Heart left ventricle (tissue), 13 donors: ENCODE measurements at regions not wholly inside any gene's neighbourhood (a gene's known extent, or its start where the extent isn't known, plus 50 kb on each side); places are given as distances from the start of the nearest gene placed in this dataset.

ENCODE experiments used
- CTCF ChIP-seq, 12 donors: fragments of 200-600 bp; sonication (generic) in 4 of 12; IDR thresholded peaks; one replicate each; pipeline versions ENCODE4 v1.5.0 to v1.8.0; 2018 to 2022; ENCODE audit warnings: antibody characterized with exemption in 12 of 12, mild to moderate bottlenecking in 5 of 12
- POLR2A ChIP-seq, 2 donors: fragments of 450-650 bp; IDR thresholded peaks; one replicate each; pipeline ENCODE4 v1.6.1; 2017; ENCODE audit warnings: antibody characterized with exemption in 2 of 2, mild to moderate bottlenecking in 2 of 2, moderate library complexity in 2 of 2
- donor health status: ischemic (EF 13 %, LVEDD 7.1; RV severe dilation, severe dysfunction).
- donor health status: DM: no; HTN: yes; CAD: no.
- donor health status: DM: no; HTN: no; CAD: no.
- donor health status: ischemic (EF 25% LVEDD 6.9; RV normal size, moderate dysfunction).
- donor health status: ischemic (EF 25% LVEDD 5.7; RV mildly dilated, moderate dysfunction).
- donor health status: ischemic (EF 35%, LVEDD 5.7; RV mildly dilated, moderate dysfunction).
- donor health status: nonischemic (EF 11% LVEDD 7.7; RV severe dilation, severe dysfunction).
- donor health status: DM: yes; HTN: yes; CAD: no.
- donor health status: PGD.
- donor health status: ischemic (EF 29% LVEDD 5.4; RV normal size, mild dysfunction).
- donor health status: nonischemic (EF 23%, LVEDD 6.1; RV moderate dilation, normal function).

GRCh38 chrX:113868177-113868576, 715.7 kb upstream of the HTR2C start:
- TF ChIP-seq CTCF (IDR thresholded peaks at IDR 0.05) (no peak), POLR2A (IDR thresholded peaks at IDR 0.05) (no peak)
